ENCODE measurements at regions not wholly inside any gene's neighbourhood (a gene's known extent, or its start where the extent isn't known, plus 50 kb on each side); places are given as distances from the start of the nearest gene placed in this dataset.

- peak; percentile 75 for TF ChIP-seq ZSCAN4 (tag by site-specific recombination; IDR thresholded peaks at IDR 0.05)
- TF ChIP-seq HIC1 (tag by site-specific recombination; IDR thresholded peaks at IDR 0.05), result peak; percentile 90
- peak; percentile 93 for TF ChIP-seq GLI2 (tag by site-specific recombination; IDR thresholded peaks at IDR 0.05; ENCODE audit: borderline replicate concordance, low read depth)
- no peak for TF ChIP-seq ZNF777 (tag by site-specific recombination; IDR thresholded peaks at IDR 0.05; ENCODE audit: borderline replicate concordance)
- peak; percentile 99 for TF ChIP-seq SP7 (tag by site-specific recombination; IDR thresholded peaks at IDR 0.05)
- TF ChIP-seq ZNF548 (tag by site-specific recombination; IDR thresholded peaks at IDR 0.05), result no peak
- no peak for TF ChIP-seq ZNF768 (tag by site-specific recombination; IDR thresholded peaks at IDR 0.05)
- no peak; the same call in 1 of the 2 replicates for TF ChIP-seq ZNF707 (tag by site-specific recombination; IDR thresholded peaks at IDR 0.05)
- no peak for TF ChIP-seq ZNF112 (tag by site-specific recombination; IDR thresholded peaks at IDR 0.05)
- peak; percentile 32; the same call in 1 of the 2 replicates for TF ChIP-seq ZNF513 (tag by site-specific recombination; IDR thresholded peaks at IDR 0.05)
- TF ChIP-seq INSM2 (tag by site-specific recombination; IDR thresholded peaks at IDR 0.05), result peak; percentile 99
- no peak for TF ChIP-seq ZNF549 (tag by site-specific recombination; IDR thresholded peaks at IDR 0.05)
- TF ChIP-seq ZNF391 (tag by site-specific recombination; IDR thresholded peaks at IDR 0.05; ENCODE audit: borderline replicate concordance, low read depth), result peak; percentile 98
- no peak for TF ChIP-seq ZNF791 (tag by site-specific recombination; IDR thresholded peaks at IDR 0.05)
- no peak for TF ChIP-seq HOXA7 (CRISPR knock-in tag; IDR thresholded peaks at IDR 0.05; ENCODE audit: borderline replicate concordance)
- TF ChIP-seq HOXD13 (CRISPR knock-in tag; IDR thresholded peaks at IDR 0.05; ENCODE audit: borderline replicate concordance), result peak; percentile 87
- no peak for TF ChIP-seq ZNF26 (tag by site-specific recombination; IDR thresholded peaks at IDR 0.05)
- peak; percentile 83 for TF ChIP-seq ZSCAN30 (tag by site-specific recombination; IDR thresholded peaks at IDR 0.05)
- peak; percentile 74; the same call in 1 of the 2 replicates for TF ChIP-seq KLF7 (tag by site-specific recombination; IDR thresholded peaks at IDR 0.05; ENCODE audit: borderline replicate concordance)
- peak; percentile 99 for TF ChIP-seq BCL11A (tag by site-specific recombination; IDR thresholded peaks at IDR 0.05; ENCODE audit: low read depth)
- TF ChIP-seq ZBTB49 (tag by site-specific recombination; IDR thresholded peaks at IDR 0.05; ENCODE audit: low read depth), result no peak
- TF ChIP-seq RBAK (tag by site-specific recombination; IDR thresholded peaks at IDR 0.05), result no peak
- TF ChIP-seq TCF7L2 (IDR thresholded peaks at IDR 0.05; ENCODE audit: borderline replicate concordance, low read depth, low read length), result peak; percentile 71; the same call in 1 of the 2 replicates
- no peak for TF ChIP-seq ZSCAN5A (tag by site-specific recombination; IDR thresholded peaks at IDR 0.05)
- no peak for TF ChIP-seq ZNF670 (tag by site-specific recombination; IDR thresholded peaks at IDR 0.05; ENCODE audit: low read depth)
- no peak; the same call in 1 of the 2 replicates for TF ChIP-seq SP2 (tag by site-specific recombination; IDR thresholded peaks at IDR 0.05)
- no peak; the same call in 1 of the 2 replicates for TF ChIP-seq KLF16 (tag by site-specific recombination; IDR thresholded peaks at IDR 0.05)
These were observed 84.9 kb downstream of the ZNF608 start (continued) for GRCh38 chr5:124661317-124662141.

Measured in HEK293 (cell line).